ENCODE measurements at regions not wholly inside any gene's neighbourhood (a gene's known extent, or its start where the extent isn't known, plus 50 kb on each side); places are given as distances from the start of the nearest gene placed in this dataset.

DNA sequence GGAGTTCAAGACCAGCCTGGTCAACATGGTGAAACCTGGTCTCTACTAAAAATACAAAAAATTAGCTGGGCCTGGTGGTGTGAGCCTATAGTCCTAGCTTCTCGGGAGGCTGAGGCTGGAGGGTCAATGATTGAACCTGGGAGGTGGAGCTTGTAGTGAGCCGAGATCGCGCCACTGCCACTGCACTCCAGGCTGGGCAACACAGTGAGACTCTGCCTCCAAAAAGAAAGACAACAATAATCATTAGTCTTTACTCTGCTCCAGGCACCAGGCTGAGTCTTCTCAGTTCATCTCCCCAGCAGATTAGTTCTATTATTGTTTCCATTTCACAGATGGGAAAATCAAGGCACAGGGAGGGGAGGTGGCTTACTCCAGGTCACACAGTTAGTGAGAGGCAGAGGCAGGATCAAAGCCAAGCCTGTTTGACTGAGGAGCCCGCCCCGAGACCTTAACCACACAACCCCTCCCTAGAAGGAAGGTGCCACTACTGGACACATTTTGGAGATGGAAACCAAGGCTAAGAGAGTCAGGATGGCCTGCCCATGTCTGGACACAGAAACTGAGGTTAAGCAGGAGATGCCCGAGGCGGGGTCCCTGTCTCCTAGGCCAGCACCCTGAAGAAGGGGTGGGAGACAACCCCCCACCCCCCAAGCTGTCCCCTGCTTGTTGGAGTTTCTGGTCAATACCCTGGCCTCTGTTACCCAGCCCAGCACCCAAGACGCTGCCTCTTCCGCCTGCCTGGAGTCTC lies 75.8 kb downstream of the CEBPB start:
- no peaks in the 10 kb centered on the region for H3K9me3 Mint-ChIP-seq
- H3K4me3 Mint-ChIP-seq = no peak overlapping the region
- H3K27ac Mint-ChIP-seq = peak overlapping the region; percentile 87
- peaks cover 2% of the 10 kb centered on the region for H3K27me3 Mint-ChIP-seq (ENCODE audit: insufficient read depth)
- no peak for DNase-seq
- H3K36me3 Mint-ChIP-seq (ENCODE audit: low read depth) = no peaks in the 10 kb centered on the region
- no peak for TF ChIP-seq CTCF (IDR thresholded peaks at IDR 0.05)
- H3K4me1 Mint-ChIP-seq (ENCODE audit: low read depth) = peaks cover 35% of the 10 kb centered on the region

- TF ChIP-seq CTCF (IDR thresholded peaks at IDR 0.05) = no peak
- H3K4me3 Mint-ChIP-seq = no peak overlapping the region
- H3K27ac Mint-ChIP-seq = peak overlapping the region; percentile 87
- H3K36me3 Mint-ChIP-seq (ENCODE audit: low read depth) = no peaks in the 10 kb centered on the region
- peaks cover 30% of the 10 kb centered on the region for H3K4me1 Mint-ChIP-seq (ENCODE audit: low read depth)
- H3K9me3 Mint-ChIP-seq = no peaks in the 10 kb centered on the region
- DNase-seq = no peak
- H3K27me3 Mint-ChIP-seq (ENCODE audit: insufficient read depth) = peaks cover 2% of the 10 kb centered on the region
These were observed 76.6 kb downstream of the CEBPB start for GRCh38 chr20:50267041-50267865.

- no peak for DNase-seq
- Mint-ChIP-seq H3K36me3 (ENCODE audit: low read depth) (no peaks in the 10 kb centered on the region), H3K27ac (no peak overlapping the region), H3K9me3 (no peaks in the 10 kb centered on the region), H3K4me3 (no peak overlapping the region), H3K27me3 (ENCODE audit: insufficient read depth) (peaks cover 2% of the 10 kb centered on the region), H3K4me1 (ENCODE audit: low read depth) (peaks cover 26% of the 10 kb centered on the region)
- TF ChIP-seq CTCF (IDR thresholded peaks at IDR 0.05) = no peak
These were observed 77.2 kb downstream of the CEBPB start for GRCh38 chr20:50267866-50268219.

- Mint-ChIP-seq H3K36me3 (ENCODE audit: low read depth) (no peaks in the 10 kb centered on the region), H3K4me3 (no peak overlapping the region), H3K27me3 (ENCODE audit: insufficient read depth) (peaks cover 7% of the 10 kb centered on the region), H3K27ac (peak overlapping the region; percentile 6; the same call in 1 of the 2 replicates), H3K9me3 (no peaks in the 10 kb centered on the region), H3K4me1 (ENCODE audit: low read depth) (peaks cover 26% of the 10 kb centered on the region)
- DNase-seq = no peak
- no peak for TF ChIP-seq CTCF (IDR thresholded peaks at IDR 0.05)
These were observed 78.7 kb downstream of the CEBPB start for GRCh38 chr20:50269091-50270033.

DNA sequence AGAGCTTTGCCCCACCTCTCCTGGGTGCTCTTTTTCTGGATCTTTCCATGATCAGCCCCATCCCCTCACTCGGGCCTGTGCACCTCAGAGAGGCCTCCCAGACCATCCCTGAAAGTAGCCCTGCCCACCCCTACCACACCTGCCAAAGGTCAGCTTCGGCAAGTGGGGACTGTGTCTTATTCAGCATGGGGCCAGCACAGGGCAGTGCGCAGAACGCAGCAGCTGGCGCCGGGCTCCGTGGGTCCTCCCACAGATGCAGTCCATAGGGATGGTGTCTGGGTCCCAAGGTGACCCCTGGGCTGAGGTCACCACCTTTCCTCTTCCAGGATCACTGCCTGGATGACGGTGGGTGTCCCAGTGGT lies 79.4 kb downstream of the CEBPB start:
- H3K4me1 Mint-ChIP-seq (ENCODE audit: low read depth) = peaks cover 26% of the 10 kb centered on the region
- H3K9me3 Mint-ChIP-seq = no peaks in the 10 kb centered on the region
- H3K4me3 Mint-ChIP-seq = no peak overlapping the region
- TF ChIP-seq CTCF (IDR thresholded peaks at IDR 0.05) = no peak
- peaks cover 7% of the 10 kb centered on the region for H3K27me3 Mint-ChIP-seq (ENCODE audit: insufficient read depth)
- DNase-seq = no peak
- H3K36me3 Mint-ChIP-seq (ENCODE audit: low read depth) = no peaks in the 10 kb centered on the region
- no peak overlapping the region for H3K27ac Mint-ChIP-seq

Data from HFFc6 (cell line).